ENCODE measurements at regions not wholly inside any gene's neighbourhood (a gene's known extent, or its start where the extent isn't known, plus 50 kb on each side); places are given as distances from the start of the nearest gene placed in this dataset.

DNA sequence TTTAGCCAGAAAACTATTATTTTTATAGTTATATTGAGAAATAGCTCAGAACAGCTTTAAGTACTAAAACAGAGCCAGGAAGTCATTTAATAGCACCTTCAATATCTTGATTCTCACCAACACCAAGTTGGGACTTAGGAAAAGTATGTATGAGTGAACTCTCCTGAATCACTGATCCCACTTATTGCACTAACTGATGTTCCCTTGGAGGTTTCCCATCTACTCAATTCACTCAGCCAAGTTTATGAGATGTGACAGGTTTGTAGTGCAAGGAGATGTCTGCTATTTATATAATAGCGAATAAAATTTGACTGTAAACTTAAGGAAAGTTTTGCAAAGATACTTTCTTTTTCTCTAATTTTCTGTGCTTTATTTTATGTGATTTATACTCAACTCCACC is 1147.6 kb upstream of the PCDH20 start:
- H4K20me1 ChIP-seq (ENCODE audit: control insufficient read depth, insufficient read depth, low read depth, low read length): no peaks in the 10 kb centered on the region
- H3K4me1 ChIP-seq (ENCODE audit: control insufficient read depth, low read length): no peaks in the 10 kb centered on the region
- no peaks in the 10 kb centered on the region for H3F3A ChIP-seq (ENCODE audit: control insufficient read depth, insufficient read depth)
- H3K4me2 ChIP-seq (ENCODE audit: low read length): no peak overlapping the region
- H3K27ac ChIP-seq (ENCODE audit: low read depth, low read length): no peak overlapping the region
- no peak overlapping the region for H3K4me3 ChIP-seq (ENCODE audit: low read length)
- no peaks in the 10 kb centered on the region for H3K9me2 ChIP-seq (replicated peaks; ENCODE audit: control insufficient read depth, low read length)
- TF ChIP-seq, protein P1, sequence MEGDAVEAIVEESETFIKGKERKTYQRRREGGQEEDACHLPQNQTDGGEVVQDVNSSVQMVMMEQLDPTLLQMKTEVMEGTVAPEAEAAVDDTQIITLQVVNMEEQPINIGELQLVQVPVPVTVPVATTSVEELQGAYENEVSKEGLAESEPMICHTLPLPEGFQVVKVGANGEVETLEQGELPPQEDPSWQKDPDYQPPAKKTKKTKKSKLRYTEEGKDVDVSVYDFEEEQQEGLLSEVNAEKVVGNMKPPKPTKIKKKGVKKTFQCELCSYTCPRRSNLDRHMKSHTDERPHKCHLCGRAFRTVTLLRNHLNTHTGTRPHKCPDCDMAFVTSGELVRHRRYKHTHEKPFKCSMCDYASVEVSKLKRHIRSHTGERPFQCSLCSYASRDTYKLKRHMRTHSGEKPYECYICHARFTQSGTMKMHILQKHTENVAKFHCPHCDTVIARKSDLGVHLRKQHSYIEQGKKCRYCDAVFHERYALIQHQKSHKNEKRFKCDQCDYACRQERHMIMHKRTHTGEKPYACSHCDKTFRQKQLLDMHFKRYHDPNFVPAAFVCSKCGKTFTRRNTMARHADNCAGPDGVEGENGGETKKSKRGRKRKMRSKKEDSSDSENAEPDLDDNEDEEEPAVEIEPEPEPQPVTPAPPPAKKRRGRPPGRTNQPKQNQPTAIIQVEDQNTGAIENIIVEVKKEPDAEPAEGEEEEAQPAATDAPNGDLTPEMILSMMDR (IDR thresholded peaks at IDR 0.05; ENCODE audit: low read depth, low read length, poor library complexity, severe bottlenecking): no peak
- TF ChIP-seq EZH2phosphoT487 (IDR thresholded peaks at IDR 0.05; ENCODE audit: borderline replicate concordance, low read length): no peak
- H3K9me3 ChIP-seq (ENCODE audit: control insufficient read depth, insufficient read depth, low read length): no peaks in the 10 kb centered on the region
- H3K36me3 ChIP-seq (ENCODE audit: control insufficient read depth, low read length): no peaks in the 10 kb centered on the region
- H3K27me3 ChIP-seq (ENCODE audit: control insufficient read depth, low read length): no peaks in the 10 kb centered on the region
- H3K79me2 ChIP-seq (ENCODE audit: control insufficient read depth, low read length): no peaks in the 10 kb centered on the region

DNA sequence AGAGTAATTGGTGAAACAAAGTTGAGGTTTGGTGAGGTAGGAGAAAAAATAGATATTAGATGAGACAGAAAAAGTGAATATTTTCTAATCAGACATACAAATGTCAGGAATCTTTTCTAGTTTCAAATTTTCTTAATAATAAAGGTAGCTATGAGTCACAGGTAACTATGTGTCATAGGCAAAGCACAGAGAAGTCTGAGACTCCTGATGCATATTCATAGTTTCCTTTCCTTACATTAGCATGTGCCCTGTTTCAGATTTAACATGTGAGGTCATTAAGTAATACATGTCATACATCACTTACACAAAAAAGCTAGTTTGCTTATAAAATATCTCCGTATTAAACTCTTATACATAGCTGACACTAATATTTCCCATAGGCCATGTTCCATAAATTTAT is 1141.3 kb upstream of the PCDH20 start:
- Histone ChIP-seq H3K9me2 (replicated peaks; ENCODE audit: control insufficient read depth, low read length) (no peaks in the 10 kb centered on the region), H3K9me3 (ENCODE audit: control insufficient read depth, insufficient read depth, low read length) (peaks cover 4% of the 10 kb centered on the region), H3K79me2 (ENCODE audit: control insufficient read depth, low read length) (no peaks in the 10 kb centered on the region), H3F3A (ENCODE audit: control insufficient read depth, insufficient read depth) (no peaks in the 10 kb centered on the region), H3K27me3 (ENCODE audit: control insufficient read depth, low read length) (no peaks in the 10 kb centered on the region), H3K4me1 (ENCODE audit: control insufficient read depth, low read length) (no peaks in the 10 kb centered on the region), H3K4me2 (ENCODE audit: low read length) (no peak overlapping the region), H3K27ac (ENCODE audit: low read depth, low read length) (no peak overlapping the region), H3K4me3 (ENCODE audit: low read length) (no peak overlapping the region), H3K36me3 (ENCODE audit: control insufficient read depth, low read length) (no peaks in the 10 kb centered on the region), H4K20me1 (ENCODE audit: control insufficient read depth, insufficient read depth, low read depth, low read length) (no peaks in the 10 kb centered on the region)
- TF ChIP-seq, protein P1 (IDR thresholded peaks at IDR 0.05; ENCODE audit: low read depth, low read length, poor library complexity, severe bottlenecking): no peak
- TF ChIP-seq EZH2phosphoT487 (IDR thresholded peaks at IDR 0.05; ENCODE audit: borderline replicate concordance, low read length): no peak

DNA sequence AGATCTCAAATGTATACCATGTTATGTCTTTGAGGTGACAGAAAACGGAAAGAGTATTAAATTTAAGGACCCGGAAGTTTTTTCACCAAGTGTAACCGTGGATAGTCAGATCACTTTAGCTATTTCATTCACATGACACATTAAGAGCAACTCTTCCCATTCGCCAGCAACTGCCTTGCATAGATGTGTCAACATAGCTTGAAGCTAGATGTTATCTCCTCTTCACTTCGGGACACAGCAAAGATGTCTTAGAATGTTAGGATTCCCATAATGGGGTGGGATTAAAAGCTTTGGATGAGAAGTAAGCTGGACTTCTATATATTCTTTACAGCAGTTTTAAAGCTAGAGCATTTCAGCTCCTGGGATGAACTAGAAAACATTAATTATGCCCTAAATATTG is 1135.9 kb upstream of the PCDH20 start:
- Histone ChIP-seq H3K9me2 (replicated peaks; ENCODE audit: control insufficient read depth, low read length) (no peaks in the 10 kb centered on the region), H3K27me3 (ENCODE audit: control insufficient read depth, low read length) (no peaks in the 10 kb centered on the region), H3K4me2 (ENCODE audit: low read length) (no peak overlapping the region), H3F3A (ENCODE audit: control insufficient read depth, insufficient read depth) (no peaks in the 10 kb centered on the region), H3K4me3 (ENCODE audit: low read length) (no peak overlapping the region), H3K9me3 (ENCODE audit: control insufficient read depth, insufficient read depth, low read length) (peaks cover 4% of the 10 kb centered on the region), H3K4me1 (ENCODE audit: control insufficient read depth, low read length) (no peaks in the 10 kb centered on the region), H4K20me1 (ENCODE audit: control insufficient read depth, insufficient read depth, low read depth, low read length) (no peaks in the 10 kb centered on the region), H3K79me2 (ENCODE audit: control insufficient read depth, low read length) (no peaks in the 10 kb centered on the region), H3K36me3 (ENCODE audit: control insufficient read depth, low read length) (no peaks in the 10 kb centered on the region), H3K27ac (ENCODE audit: low read depth, low read length) (no peak overlapping the region)
- TF ChIP-seq, protein P1 (IDR thresholded peaks at IDR 0.05; ENCODE audit: low read depth, low read length, poor library complexity, severe bottlenecking): no peak
- TF ChIP-seq EZH2phosphoT487 (IDR thresholded peaks at IDR 0.05; ENCODE audit: borderline replicate concordance, low read length): no peak

DNA sequence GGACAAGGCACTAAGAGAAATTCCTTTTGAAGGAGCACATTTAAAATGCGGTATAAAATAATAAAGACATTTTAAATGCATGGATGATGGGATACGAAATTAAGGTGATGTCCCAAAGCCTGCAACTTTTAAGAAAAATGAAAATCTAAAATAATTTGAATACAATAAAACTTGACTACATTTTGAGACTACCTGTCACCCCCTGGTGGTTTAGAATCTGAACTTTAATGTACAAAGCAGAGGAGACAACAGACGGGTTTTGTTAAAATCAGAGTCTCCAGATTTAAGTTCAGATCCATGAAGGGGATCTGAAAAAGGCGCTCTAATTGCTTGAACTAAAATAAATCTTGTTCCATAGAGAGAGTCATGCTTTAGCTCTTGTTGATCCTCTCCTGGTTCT is 1129.3 kb upstream of the PCDH20 start:
- no peaks in the 10 kb centered on the region for H3K9me2 ChIP-seq (replicated peaks; ENCODE audit: control insufficient read depth, low read length)
- H3K36me3 ChIP-seq (ENCODE audit: control insufficient read depth, low read length): no peaks in the 10 kb centered on the region
- H3K4me3 ChIP-seq (ENCODE audit: low read length): no peak overlapping the region
- H4K20me1 ChIP-seq (ENCODE audit: control insufficient read depth, insufficient read depth, low read depth, low read length): no peaks in the 10 kb centered on the region
- no peaks in the 10 kb centered on the region for H3K27me3 ChIP-seq (ENCODE audit: control insufficient read depth, low read length)
- no peak overlapping the region for H3K4me2 ChIP-seq (ENCODE audit: low read length)
- no peak overlapping the region for H3K27ac ChIP-seq (ENCODE audit: low read depth, low read length)
- no peaks in the 10 kb centered on the region for H3K4me1 ChIP-seq (ENCODE audit: control insufficient read depth, low read length)
- no peaks in the 10 kb centered on the region for H3K79me2 ChIP-seq (ENCODE audit: control insufficient read depth, low read length)
- no peaks in the 10 kb centered on the region for H3F3A ChIP-seq (ENCODE audit: control insufficient read depth, insufficient read depth)
- H3K9me3 ChIP-seq (ENCODE audit: control insufficient read depth, insufficient read depth, low read length): no peaks in the 10 kb centered on the region
- TF ChIP-seq EZH2phosphoT487 (IDR thresholded peaks at IDR 0.05; ENCODE audit: borderline replicate concordance, low read length): no peak
- TF ChIP-seq, protein P1 (IDR thresholded peaks at IDR 0.05; ENCODE audit: low read depth, low read length, poor library complexity, severe bottlenecking): no peak
